Prostate gland (tissue), 2 donors: ENCODE measurements at regions not wholly inside any gene's neighbourhood (a gene's known extent, or its start where the extent isn't known, plus 50 kb on each side); places are given as distances from the start of the nearest gene placed in this dataset.

ENCODE experiments used
- POLR2A ChIP-seq: fragments of 450-650 bp; IDR thresholded peaks from one replicate; pipeline ENCODE4 v1.6.1; 2016; ENCODE audit warnings: antibody characterized with exemption, mild to moderate bottlenecking
- POLR2AphosphoS5 ChIP-seq: sonication (generic); formaldehyde crosslinking; IDR thresholded peaks from one replicate; pipeline ENCODE4 v1.6.1; 2017; ENCODE audit warnings: antibody characterized with exemption
- TF ChIP-seq, protein P1 (sequence below), 4 experiments: fragments of 200-600 bp in 2 of 4; fragments of 450-650 bp in 2 of 4; sonication (generic) in 2 of 4; IDR thresholded peaks; 1 replicate in 3 of 4; 2 replicates in 1 of 4; pipeline ENCODE4 v1.5.1; 2016 to 2019; ENCODE audit warnings: antibody characterized with exemption in 4 of 4, mild to moderate bottlenecking in 2 of 4, moderate library complexity in 2 of 4

DNA sequence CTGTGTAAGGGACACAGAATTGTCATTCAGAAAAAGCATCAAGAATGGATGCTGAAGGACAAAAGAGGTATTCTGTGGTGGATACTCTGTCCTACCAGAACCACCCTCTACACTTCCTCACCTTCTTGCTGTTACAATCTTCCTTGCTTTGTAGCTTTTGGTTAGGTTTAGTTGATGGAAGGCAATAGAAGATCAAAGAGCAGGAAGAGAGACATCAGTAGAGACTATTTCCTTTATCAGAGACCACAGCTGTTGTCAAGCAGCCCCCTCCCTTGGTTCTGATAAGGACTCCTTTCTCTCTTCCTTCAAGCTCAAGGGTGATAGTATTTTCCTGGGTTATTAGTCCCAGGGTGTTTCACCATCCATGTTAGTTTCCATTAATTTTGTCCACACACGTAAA is 84.7 kb upstream of the ALCAM start:
- TF ChIP-seq, protein P1, sequence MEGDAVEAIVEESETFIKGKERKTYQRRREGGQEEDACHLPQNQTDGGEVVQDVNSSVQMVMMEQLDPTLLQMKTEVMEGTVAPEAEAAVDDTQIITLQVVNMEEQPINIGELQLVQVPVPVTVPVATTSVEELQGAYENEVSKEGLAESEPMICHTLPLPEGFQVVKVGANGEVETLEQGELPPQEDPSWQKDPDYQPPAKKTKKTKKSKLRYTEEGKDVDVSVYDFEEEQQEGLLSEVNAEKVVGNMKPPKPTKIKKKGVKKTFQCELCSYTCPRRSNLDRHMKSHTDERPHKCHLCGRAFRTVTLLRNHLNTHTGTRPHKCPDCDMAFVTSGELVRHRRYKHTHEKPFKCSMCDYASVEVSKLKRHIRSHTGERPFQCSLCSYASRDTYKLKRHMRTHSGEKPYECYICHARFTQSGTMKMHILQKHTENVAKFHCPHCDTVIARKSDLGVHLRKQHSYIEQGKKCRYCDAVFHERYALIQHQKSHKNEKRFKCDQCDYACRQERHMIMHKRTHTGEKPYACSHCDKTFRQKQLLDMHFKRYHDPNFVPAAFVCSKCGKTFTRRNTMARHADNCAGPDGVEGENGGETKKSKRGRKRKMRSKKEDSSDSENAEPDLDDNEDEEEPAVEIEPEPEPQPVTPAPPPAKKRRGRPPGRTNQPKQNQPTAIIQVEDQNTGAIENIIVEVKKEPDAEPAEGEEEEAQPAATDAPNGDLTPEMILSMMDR (IDR thresholded peaks at IDR 0.05), result no peak
- TF ChIP-seq POLR2A (no peak), POLR2AphosphoS5 (no peak)
